Superior temporal gyrus (tissue), 1 donor: ENCODE measurements at regions not wholly inside any gene's neighbourhood (a gene's known extent, or its start where the extent isn't known, plus 50 kb on each side); places are given as distances from the start of the nearest gene placed in this dataset.

Source experiments
- DNase-seq: peaks from one replicate; pipeline ENCODE4 v3.0.0-alpha.2; 2016; ENCODE audit errors: extremely low spot score

- no peak for DNase-seq
Measured at GRCh38 chr5:98657559-98657958, 115.9 kb upstream of the RGMB start.

DNA sequence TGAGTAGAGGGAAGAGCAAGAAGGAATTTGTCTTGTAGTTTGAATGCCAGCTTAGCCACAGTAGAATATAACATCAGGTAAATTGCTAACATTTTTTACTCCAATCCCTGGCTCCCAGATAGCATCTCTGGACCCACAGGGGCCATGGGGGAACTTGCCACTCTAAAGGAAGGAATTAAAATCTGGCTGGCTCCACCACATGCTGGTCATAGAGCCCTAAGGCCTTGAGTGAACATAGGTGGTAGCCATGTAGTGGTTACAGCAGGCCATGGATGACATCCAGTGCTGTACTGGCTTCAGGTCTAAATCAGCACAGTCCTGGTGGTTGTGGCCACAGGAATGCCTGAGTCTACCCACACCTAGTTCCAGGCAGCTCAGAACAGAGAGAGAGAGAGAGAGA, 109.9 kb upstream of the RGMB start:
- no peak for DNase-seq

DNA sequence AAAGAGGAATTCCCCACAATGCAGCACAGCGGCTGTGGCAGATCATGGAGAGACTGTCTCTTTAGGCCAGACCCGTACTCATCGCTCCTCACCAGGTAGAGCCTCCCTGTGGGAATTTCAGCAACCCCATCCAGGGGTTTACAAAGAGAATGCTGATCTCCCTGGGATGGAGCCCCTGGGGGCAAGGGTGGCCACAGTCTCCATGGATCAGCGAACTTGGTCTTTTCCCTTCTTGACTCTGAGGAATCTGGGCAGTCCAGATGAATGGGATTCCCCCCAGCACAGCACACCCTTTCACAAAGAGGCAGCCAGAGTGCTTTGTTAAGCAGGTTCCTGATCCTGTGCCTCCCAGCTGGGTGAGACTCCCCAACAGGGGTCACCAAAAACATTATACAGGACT, 108.7 kb upstream of the RGMB start:
- DNase-seq: no peak

GRCh38 chr5:98679963-98680362, 93.5 kb upstream of the RGMB start:
- DNase-seq: no peak

DNA sequence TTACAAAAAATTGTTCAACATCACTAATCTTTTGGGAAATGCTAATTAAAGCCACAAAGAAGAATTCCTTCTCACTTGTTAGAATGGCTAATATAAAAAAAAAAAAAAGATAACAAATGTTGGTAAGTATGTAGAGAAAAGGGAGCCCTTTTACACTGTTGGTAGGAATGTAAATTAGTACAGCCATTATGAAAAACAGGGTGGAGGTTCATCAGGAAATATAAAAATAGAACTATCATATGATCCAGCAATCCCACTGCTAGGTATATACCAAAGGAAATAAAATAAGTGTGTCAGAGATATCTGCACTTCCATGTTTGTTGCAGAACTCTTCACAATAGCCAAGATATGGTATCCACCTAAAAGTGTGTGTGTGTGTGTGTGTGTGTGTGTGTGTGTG, 83.5 kb upstream of the RGMB start:
- DNase-seq: no peak

DNA sequence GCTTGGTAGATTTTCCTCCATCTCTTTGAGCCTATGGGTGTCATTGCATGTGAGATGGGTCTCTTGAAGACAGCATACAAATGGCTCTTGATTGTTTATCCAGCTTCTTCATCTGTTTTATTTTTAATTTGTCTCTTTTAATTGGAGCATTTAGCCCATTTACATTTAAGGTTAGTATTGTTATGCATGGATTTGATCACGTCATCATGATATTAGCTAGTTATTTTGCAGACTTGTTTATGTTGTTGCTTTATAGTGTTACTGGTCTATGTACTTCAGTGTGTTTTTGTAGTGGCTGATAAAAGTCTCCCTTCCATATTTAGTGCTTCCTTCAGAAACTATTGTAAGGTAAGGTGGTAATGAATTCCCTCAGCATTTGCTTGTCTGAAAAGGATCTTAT, 78.6 kb upstream of the RGMB start:
- no peak for DNase-seq

DNA sequence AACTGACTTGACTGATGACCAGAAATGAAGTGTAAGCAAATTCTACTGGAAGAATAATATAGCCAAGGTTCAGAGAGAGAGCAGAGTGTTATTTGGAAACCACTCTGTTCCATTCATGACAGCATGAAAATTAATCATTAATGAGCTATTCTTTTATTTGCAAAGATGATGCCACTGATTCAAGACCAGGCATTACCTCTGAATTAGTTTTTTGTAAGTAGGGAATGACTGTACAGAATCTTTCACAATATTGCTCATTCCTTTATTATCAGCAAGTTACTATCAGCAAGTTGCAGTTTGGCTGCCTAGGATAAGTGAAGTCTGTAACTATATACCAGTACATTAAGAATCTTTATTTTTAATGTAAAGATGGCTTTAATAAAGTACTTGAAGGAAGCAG, 75.1 kb upstream of the RGMB start:
- DNase-seq: no peak

GRCh38 chr5:98700730-98701129, 72.7 kb upstream of the RGMB start:
- no peak for DNase-seq

DNA sequence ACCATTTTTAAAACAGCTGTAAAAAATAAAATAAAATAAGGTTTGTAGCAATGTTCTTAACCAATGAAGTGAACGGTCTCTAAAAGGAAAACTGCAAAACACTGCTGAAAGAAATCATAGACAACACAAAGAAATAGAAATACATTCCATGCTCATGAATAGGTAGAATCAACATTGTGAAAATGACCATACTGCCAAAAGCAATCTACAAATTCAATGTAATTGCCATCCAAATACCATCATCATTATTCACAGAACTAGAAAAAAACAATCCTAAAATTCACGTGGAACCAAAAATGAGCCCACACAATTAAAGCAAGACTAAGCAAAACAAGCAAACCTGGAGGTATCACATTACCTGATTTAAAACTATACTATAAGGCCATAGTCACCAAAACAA, 67.6 kb upstream of the RGMB start:
- no peak for DNase-seq

DNA sequence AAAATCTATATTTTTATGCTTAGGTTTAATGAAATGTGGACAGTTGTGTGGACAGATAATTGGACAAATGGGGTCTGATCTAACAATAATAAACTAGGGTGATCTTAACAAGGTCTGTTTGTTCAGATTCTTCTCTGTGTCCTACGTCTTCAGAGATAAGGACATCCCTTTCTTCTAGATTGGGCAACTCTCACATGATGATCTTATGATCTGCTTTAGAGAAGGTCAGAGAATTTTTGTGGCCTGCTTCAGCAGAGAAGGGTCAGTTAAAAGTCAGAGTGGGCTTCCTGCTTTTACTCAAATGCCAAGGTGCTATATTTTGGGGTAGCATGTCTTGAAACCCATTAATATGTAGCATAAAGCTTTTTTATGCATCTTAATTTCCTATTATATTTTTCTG, 63.8 kb upstream of the RGMB start:
- DNase-seq: no peak

- DNase-seq: no peak
Measured at GRCh38 chr5:98713027-98713426, 60.4 kb upstream of the RGMB start.

GRCh38 chr5:98713856-98714255, 59.6 kb upstream of the RGMB start:
- DNase-seq: no peak

GRCh38 chr5:98714710-98715288, 58.7 kb upstream of the RGMB start:
- DNase-seq: no peak

DNA sequence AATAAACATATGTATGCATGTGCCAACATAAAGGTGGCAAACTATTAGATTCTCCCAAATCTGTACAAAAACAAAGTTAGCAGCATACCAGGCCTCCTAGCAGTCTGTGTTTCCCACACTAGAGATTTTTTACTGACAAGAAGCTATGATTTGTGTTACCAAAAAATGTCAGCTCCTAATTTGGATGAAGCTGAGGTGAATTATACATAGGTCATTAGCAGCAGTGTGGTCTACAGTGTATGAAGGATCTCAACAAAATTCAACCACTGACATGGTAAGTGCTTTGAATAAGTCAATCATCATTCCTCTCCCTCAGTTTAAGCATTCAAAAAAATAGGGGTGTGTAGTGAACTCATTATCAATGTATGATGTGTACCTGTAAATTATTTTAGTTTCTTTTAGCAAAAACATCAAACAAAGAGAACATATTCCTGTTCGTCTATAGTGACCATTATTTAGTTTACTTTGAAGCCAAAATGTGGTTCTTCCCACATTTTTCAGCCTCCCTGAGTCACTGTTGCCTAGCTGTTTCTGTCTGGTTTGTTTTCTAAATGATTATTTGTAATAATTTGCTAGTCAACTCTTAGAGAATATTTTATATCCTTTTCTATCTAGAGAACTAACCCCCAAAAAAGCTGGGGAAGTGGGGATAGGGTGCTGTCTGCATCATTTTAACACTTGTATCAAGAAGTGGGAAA, 52.1 kb upstream of the RGMB start:
- DNase-seq: no peak

GRCh38 chr5:98722188-98722587, 51.3 kb upstream of the RGMB start:
- no peak for DNase-seq

DNA sequence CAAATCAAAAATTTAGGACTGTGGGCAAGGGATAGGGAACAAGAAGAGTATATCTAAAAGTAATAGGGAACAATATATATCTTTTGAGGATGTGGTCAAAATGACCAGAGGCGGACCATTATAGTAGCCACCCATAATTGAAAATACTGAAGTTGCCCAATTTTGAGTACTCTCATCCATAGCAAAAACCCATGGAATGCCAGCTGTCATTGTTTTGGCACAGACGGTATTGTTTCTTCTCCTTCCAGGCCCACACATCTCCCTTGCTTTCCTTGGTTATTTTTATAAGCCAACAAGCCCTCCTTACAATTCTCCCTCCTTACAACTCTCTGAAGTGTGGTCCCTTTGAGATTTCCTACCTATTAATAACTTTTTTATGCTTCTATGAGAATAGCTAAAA, 50.4 kb upstream of the RGMB start:
- no peak for DNase-seq
